Glomerular visceral epithelial cell (primary cell): ENCODE measurements at regions not wholly inside any gene's neighbourhood (a gene's known extent, or its start where the extent isn't known, plus 50 kb on each side); places are given as distances from the start of the nearest gene placed in this dataset.
"Not testable (repeated sequence)": the region's sequence is repeated elsewhere in the genome, so short reads cannot be mapped to it uniquely, and the experiment has no call there.

Experiments used
- DNase-seq: peaks from one replicate; pipeline ENCODE4 v3.0.0-alpha.2; 2016; ENCODE audit errors: extremely low spot score

DNA sequence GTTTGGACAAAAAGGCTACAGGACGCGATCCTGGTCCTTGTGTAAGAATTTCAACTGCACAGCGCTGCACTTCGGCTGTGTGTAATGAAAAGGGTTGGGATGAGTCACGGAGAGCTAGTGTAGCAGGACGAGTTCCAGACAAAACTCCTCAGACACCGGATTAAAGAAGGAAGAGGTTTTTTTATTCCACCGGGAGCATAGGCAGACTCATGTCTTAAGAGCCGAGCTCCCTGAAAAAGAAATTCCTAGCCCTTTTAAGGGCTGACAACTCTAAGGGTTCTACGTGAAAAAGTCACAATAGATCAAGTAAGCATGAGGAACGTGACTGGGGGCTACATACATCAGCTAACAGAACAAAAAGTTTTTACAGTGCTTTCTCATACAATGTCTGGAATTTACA lies 54.8 kb upstream of the FAM90A1 start:
- not testable (repeated sequence) for DNase-seq

DNA sequence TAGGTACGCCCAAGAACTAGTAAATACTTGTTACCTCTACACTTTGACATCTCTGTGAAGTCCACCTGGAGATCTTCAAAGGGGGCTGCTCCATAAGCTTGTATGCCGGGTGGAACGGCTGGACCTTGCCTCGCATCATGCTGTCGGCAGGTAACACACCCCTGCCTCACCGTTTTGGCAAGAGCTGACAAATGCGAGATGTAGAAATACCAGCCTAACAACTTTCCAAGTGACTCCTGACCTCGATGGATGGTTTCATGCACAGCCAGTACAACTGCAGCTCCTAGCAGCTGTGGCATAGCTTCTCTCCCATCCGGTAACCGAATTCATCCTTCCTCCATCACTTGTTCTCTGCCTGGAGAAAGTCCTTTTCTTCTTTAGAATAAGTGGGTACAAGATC lies 58.3 kb upstream of the FAM90A1 start:
- DNase-seq: not testable (repeated sequence)

DNA sequence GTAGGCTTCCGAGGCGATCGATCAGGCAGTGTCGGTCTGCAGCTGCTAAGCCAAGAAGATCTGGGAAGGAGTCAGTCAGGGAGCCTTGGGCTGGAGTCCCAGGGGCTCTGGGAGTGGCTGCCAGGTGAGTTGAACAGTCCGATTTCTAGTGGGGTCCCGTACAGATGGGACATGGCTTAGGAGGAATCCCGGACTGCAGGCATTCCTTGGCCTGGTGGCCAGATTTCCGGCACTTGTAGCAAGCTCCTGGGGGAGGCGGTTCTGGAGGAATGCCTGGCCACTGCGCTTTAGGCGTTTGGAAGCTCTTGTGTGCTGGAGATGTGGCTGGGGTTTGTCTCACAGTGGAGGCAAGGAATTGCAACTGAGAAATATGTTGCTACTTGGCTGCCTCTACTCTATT lies 64.3 kb upstream of the FAM90A1 start:
- DNase-seq: not testable (repeated sequence)

DNA sequence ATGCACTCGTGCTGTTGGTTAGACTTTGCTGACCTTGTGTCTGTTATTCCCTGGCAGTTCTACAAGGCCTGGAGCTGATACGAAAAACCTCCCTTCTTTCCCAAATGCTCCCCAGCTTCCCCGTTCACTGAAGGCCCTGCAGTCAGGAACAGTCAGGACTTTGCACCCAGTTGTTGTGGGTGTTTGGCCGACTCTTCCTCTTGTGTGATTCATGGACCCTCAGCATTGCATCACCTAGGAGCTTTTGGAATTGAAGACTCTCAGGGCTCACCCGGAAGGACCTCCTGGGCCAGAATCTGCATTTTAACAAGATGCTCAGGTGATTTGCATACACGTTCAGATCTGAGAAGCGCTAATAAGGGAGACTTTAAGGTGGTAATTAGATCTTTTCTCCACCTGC lies 67.2 kb upstream of the FAM90A1 start:
- not testable (repeated sequence) for DNase-seq

DNA sequence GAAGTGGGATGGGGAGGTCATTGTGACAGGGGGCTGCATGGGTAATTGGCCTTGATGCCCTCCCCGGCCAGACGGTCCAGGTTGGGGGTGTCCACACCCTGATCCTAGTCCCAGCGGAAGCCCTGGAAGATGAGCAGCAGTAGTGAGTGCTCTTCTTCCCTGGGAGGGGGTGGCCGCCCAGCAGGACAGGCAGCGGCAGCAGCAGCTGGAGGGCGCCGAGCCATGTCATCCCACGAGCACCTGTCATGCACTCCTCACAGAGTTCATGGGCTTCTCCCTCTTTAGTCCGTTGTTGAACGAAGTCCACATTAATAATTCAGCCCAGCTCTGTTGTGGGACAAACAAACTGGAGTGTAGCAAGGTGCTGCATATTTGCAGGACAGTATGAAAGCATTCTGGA lies 81.2 kb upstream of the FAM90A1 start:
- DNase-seq: not testable (repeated sequence)

DNA sequence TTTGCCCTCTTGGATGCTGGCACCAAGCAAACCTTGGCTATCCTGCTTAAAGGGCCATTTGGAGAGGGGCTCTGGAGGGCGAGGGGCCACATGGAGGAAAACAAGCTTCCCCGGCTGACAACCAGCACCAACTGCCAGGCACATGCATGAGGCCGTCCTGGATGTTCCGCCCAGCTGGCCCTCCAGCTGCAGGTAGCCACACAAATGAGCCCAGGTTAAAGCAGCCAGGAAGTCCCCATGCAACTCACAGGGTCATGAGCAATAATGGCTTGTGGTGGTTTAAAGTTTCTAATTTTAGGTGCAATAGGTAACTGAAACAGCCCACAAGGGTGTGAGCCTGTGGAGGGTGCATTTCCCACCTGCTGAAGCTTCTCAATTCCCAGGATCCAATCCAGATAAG lies 88.6 kb upstream of the FAM90A1 start:
- DNase-seq: not testable (repeated sequence)

DNA sequence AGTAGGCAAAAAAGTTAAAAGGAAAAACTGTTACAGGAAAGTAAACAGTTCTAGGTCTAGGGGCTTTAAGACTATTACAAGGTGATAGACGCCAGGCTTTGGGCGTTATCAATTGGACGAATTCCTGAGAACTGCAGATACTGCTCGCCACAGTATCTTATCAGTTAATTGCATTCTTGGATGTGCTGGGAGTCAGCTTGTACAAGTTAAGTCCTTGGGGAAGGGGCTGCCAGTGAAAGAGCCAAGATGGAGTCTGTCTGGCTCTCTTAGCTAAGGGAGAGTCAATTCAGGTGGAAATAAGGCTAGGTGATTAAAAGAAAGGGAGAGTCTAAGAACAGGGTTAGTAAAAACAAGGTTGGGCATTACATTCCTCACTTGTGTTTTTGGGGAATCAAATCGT lies 90.3 kb upstream of the FAM90A1 start:
- not testable (repeated sequence) for DNase-seq

DNA sequence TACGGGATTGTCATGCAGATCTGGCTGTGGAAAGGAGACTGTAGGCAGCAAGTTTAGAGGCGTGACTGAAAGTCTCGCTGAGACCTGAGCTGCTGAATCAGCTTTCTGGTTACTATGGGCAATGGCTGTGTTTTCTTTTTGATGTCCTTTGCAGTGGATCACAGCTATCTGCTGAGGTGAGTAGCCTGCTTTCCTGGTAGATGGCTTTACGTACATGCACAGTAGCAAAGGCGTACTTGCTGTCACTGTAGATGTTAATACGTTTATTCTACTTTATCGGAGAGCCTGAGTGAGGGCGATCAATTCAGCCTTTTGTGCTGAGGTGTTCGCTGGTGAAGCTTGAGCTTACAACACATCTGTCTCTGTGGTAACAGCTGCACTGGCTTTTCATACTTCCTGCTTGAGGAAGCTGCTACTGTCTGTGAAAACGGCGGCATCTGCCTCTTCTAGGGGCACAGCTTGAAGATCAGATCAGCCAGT lies 92.9 kb upstream of the FAM90A1 start:
- DNase-seq: not testable (repeated sequence)

DNA sequence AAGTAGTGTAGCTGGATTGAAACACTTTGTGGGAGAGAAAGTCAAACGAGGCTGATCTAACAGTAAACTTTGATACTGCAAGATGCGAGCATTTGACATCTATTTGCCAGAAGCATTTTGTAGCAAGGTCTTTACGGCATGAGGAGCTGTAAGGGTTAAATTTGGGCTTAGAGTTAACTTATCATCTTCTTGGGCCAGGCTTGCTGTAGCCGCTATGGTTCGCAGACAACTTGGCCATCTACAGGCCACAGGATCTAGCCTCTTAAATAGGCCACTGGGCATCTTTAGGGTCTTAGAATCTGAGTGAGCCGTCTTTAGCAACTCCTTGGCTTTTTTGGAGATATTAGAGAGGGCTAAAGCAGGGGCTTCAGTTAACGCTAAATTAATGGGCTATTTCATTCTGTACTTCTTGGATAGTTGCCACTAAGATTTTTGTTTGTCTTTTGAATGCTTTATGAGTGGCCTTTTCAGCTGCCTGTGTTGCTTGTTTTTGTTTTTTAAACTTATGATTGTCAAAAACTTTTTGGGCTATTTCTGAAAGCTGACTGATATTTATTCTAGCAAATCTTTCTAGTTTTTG lies 93.5 kb upstream of the FAM90A1 start:
- not testable (repeated sequence) for DNase-seq

DNA sequence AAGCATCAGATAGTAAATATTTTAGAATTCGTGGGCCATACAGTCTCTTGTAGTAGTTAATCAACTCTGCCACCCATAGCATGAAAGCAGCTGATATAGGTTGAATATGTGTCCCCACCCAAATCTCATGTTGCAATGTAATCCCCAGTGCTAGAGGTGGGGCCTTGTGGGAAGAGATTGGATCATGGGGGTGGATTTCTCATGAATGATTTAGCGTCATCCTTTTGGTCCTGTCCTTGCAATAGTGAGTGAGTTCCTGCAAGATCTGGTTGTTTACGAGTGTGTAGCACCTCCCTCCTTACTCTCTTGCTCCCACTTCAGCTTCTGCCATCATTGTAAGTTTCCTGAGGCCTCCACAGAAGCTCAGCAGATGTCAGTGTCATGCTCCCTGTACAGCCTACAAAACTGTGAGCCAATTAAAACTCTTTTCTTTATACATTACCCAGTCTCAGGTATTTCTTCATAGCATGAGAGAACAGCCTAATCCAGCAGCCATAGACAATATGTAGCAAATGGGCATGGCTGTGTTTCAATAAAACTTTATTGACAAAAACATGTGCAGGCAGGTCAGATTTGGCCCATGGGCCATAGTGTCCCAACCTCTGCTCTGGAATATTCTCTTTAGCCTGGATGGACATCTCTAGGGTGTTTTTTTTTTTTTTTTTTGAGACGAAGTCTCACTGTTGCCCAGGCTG lies 97.9 kb upstream of the FAM90A1 start:
- not testable (repeated sequence) for DNase-seq

DNA sequence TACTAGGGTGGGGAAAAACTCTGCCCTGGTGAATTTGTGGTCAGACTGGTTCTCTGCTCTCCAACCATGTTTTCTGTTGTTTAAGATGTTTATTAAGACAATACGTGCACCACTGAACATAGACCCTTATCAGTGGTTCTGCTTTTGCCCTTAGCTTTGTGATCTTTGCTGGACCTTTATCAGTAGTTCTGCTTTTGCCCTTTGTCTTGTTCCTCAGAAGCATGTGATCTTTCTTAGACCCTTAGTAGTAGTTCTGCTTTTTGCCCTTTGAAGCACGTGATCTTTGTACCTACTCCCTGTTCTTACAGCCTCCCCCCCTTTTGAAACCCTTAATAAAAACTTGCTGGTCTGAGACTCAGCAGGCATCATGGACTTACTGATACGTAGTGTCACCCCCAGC lies 101.4 kb upstream of the FAM90A1 start:
- not testable (repeated sequence) for DNase-seq

DNA sequence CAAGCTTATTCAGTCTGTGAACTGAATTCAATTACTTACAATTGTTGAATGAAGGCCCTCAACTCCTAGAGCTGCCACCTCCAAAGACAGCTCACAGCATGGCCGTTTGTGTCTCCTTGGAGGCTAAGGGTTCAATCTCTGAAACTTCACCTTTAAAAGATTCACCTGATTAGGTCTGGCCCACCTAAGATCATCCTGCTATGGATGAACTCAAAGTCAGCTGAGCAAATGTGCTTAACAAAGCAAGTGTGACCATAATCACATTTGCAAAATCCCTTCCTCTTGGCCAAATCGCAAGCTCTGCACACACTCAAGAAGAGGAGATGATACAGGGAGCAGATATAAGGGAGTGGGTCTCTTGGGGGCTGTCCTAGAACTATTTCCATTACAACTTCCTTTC lies 105.0 kb upstream of the FAM90A1 start:
- not testable (repeated sequence) for DNase-seq

DNA sequence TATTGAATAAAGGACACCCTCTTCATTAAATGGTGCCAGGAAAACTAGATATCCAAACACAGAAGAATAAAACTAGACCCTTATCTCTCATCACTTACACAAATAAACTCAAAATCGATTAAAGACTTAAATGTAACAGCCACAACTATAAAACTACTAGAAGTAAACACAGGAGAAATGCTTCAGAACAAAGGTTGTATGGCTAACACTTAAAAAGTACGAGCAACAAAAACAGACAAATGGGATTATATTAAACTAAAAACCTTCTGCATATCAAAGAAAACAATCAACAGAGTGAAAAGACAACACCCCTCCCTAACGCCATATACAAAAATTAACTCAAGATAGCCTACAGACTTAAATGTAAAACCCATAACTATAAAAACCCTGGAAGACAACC lies 104.7 kb upstream of the CLEC6A start:
- not testable (repeated sequence) for DNase-seq

DNA sequence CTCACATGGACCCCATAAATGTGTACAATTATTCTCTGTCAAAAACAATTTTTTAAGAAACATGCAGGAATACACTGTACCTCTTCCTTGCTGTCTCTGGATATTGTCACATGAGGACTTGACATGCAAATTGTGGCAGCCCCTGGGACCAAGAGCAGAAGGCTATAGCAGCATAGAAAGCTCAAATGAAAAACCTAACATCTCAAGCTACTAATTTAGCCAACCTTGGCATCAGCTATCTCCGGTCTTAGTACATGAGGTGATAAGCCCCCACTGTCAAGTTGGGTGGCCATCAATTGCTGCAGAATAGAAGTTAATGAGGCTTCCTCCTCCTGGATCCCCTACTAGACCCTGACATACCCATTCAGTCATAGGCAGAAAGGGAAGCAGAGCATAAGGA lies 101.0 kb upstream of the CLEC6A start:
- DNase-seq: not testable (repeated sequence)

DNA sequence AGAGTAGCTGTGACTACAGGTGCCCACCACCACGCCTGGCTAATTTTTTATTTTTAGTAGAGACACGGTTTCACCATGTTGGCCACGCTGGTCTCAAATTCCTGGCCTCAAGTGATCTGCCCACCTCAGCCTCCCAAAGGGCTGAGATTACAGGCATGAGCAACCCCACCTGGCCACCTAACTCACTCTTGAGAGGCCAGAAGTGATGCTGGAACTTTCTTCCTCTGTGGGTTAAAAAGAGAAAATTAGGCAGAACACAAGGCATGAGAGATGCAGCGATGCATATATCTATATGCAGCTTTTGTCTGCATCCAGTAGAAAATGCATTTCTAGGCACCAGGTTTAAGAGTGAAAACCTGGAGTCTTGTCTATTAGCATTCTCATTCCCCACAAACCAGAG lies 100.2 kb upstream of the CLEC6A start:
- DNase-seq: not testable (repeated sequence)

DNA sequence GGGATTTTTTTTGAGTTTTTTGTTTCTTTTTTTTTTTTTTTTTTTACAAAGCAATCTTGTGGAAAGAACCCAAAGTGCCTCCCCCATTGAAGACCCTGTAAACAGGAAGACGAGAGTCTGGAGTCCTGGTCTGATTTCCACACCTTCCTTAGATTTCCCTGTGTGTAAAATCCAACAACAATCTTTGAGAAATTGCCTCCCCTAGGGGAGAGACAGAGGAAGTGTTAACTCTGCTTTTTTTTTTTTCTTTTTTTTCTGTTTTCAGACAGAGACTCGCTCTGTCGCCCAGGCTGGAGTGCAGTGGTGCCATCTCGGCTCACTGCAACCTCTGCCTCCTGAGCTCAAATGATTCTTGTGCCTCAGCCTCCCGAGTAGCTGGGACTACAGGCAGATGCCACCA lies 82.0 kb upstream of the CLEC6A start:
- DNase-seq: peak; percentile 1

DNA sequence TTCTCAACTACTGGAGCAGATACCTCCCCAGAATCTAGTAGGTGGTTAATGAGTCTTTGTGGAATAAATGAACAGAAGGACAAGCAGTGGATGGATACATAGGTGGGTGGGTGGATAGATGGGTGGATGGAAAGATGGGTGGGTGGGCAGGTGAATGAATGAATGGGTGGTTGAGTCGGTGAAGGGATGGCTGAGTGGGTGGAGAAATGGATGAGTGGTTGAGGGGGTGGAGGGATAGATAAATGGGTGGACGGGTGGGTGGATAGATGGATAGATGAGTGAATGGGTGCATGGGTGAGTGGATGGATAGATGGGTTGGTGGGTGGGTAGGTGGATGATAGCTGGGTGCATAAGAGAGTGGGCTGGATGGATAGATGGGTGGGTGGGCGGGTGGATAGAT lies 80.6 kb upstream of the CLEC6A start:
- not testable (repeated sequence) for DNase-seq

DNA sequence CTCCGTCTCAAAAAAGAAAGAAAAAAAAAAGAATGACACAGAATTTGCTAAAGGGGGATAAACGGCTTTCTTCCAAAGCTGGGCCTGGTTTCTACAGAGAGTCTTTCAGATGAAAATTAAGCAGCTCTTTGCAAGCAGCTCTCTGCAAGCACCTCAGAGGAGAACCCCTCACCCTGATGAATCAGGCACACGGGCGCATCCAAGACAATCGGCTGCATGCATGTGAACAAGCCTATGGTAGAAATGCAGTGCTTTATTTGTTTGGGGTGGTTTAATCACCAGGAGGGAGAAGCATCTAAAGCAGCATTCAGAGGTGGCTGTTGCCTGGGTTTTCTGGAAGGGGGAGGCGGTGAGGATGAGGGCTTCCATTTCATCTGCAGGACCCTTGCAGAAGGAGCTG lies 78.0 kb upstream of the CLEC6A start:
- DNase-seq: not testable (repeated sequence)

DNA sequence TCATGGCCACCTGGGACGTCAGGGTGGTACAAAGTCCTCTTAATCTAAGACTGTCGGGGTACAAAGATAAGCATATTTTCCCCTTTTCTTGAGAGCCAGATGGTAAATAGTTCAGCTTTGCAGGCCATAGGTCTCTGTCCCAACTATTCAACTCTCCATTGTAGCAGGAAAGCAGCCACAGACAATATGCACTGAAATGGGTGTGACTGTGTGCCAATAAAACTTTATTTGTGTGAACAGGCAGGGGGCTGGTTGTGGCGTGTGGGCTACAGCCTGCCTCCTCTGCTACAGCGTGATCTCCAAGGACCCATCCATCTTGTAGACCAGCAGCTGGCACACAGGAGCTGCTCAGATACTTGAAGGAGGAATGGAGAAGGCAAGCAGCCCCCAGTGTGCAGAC lies 73.2 kb upstream of the CLEC6A start:
- DNase-seq: not testable (repeated sequence)

DNA sequence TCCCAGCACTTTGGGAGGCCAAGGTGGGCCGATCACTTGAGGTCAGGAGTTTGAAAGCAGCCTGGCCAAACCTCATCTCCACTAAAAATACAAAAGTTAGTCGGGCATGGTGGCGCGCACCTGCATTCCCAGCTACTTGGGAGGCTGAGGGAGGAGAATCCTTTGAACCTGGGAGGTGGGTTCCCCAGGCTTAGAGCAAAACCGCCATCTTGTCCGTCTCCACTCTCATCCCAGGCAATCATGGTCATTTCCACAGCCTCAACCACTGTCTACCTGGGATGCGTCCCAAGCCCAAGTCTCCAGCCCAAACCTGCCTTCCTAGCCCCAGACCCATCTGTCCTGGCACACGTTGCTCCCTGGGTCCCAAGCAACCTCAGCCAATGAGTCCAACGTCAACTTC lies 71.1 kb upstream of the CLEC6A start:
- not testable (repeated sequence) for DNase-seq

DNA sequence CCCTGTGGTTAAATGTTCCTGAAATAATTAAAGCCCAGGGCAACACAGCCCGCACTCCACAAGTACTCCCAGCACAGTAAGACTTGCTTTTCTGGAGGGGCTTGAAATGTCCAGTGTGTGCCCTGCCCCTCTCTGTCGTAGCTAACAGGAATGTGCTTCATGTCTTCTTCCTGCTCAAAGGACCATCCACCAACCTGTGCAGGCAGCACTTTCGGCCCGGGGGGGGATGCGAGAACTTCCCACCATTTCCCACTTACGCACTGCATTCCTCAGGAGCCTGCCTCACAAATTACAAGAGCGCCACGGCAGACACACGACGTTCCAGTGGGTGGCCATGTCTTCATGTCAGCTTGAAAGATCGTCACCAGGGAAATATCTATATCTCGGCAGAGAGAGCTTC lies 70.3 kb upstream of the CLEC6A start:
- DNase-seq: not testable (repeated sequence)

DNA sequence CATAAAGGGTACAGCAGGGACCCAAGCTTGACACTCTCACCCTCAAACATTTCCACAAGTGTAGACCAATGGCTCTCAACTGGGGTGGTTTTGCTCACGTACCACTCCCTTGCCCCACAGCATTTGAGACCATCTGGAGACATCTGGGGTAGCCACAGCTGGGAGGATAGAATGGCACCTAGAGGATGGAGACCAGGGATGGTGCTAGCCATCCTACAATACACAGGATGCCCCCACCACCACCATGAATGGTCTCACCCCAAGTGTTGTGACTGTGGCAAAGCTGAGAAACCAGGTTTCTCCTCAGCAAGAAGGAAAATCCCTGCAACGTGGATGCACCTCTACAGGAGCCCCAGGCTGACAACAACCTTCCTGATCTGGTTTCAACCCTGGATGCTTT lies 69.1 kb upstream of the CLEC6A start:
- DNase-seq: not testable (repeated sequence)

DNA sequence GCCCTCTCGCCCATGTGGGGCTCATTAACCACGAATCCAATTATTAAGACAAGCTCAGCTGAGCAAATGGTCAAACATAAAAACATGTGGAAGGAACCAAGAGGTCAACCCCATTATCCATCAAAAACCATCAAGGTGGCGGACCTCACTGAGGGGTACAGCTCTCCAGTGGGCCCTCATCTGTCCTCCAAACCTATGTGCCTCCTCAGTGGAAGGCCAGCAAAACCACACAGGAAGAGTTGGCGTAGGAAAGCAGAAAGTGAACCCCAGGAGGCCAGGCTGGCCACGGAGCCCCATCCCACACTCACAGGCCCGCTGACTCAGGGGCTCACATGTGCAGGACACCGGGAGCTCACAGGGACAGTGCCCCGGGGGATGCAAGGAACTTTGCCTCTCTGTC lies 66.5 kb upstream of the CLEC6A start:
- not testable (repeated sequence) for DNase-seq
